IMR-90 (cell line): ENCODE measurements at regions not wholly inside any gene's neighbourhood (a gene's known extent, or its start where the extent isn't known, plus 50 kb on each side); places are given as distances from the start of the nearest gene placed in this dataset.

ENCODE experiments used
- ATAC-seq: fragments of 200-7000 bp; cut with Tn5 transposase; 2 replicates; pipeline ENCODE4 v1.9.1; 2020; ENCODE audit warnings: low read depth, mild to moderate bottlenecking, moderate library complexity
- BruUV-seq: library from RNA; stranded (reverse); fragments of 400-500 nt; replicated peaks from 2 replicates; lab custom pipeline; 2021; lab: Mats Ljungman, UMichigan
- CTCF ChIA-PET: fragments of 300-600 bp; formaldehyde crosslinking; extraction: SDS; loops from one replicate; lab custom pipeline; 2021; ENCODE audit warnings: antibody characterized with exemption; lab: Yijun Ruan, JAX
- POLR2A ChIA-PET: fragments of 300-600 bp; sonication (Branson Sonifier 250); formaldehyde crosslinking; loops from one replicate; lab custom pipeline; 2022; ENCODE audit warnings: antibody characterized with exemption; ENCODE audit not compliant: unreplicated experiment; lab: Charles Lee
- DNase-seq: peaks from one replicate; pipeline ENCODE4 v3.0.0; 2013
- H2AFZ ChIP-seq: replicated peaks from 2 replicates; pipeline ENCODE3; 2013; ENCODE audit warnings: low read length, mild to moderate bottlenecking; ENCODE audit not compliant: poor library complexity
- H2AK5ac ChIP-seq: 2 replicates; pipeline ENCODE4 v1.6.1; 2013; ENCODE audit warnings: low read depth, low read length, inconsistent platforms
- H2AK9ac ChIP-seq: replicated peaks from 2 replicates; pipeline ENCODE3; 2013; ENCODE audit warnings: mild to moderate bottlenecking, low read depth, low read length, moderate library complexity; ENCODE audit not compliant: poor library complexity
- H2BK120ac ChIP-seq: 2 replicates; pipeline ENCODE4 v1.6.1; 2013; ENCODE audit warnings: low read depth, low read length, inconsistent platforms
- H2BK15ac ChIP-seq: 3 replicates; pipeline ENCODE4 v1.6.1; 2013; ENCODE audit warnings: low read depth, low read length, inconsistent platforms
- H2BK20ac ChIP-seq: 2 replicates; pipeline ENCODE4 v1.6.1; 2013; ENCODE audit warnings: low read depth, mild to moderate bottlenecking, inconsistent platforms, low read length, moderate library complexity
- H2BK5ac ChIP-seq: 2 replicates; pipeline ENCODE4 v1.6.1; 2013; ENCODE audit warnings: mild to moderate bottlenecking, low read depth, low read length, inconsistent platforms; ENCODE audit not compliant: poor library complexity, severe bottlenecking
- H3K14ac ChIP-seq: replicated peaks from 2 replicates; pipeline ENCODE4 v1.6.1; 2013; ENCODE audit warnings: low read depth, low read length, inconsistent platforms
- H3K18ac ChIP-seq: 2 replicates; pipeline ENCODE4 v1.6.1; 2013; ENCODE audit warnings: low read depth, low read length, control low read depth
- H3K23ac ChIP-seq: 2 replicates; pipeline ENCODE4 v1.6.1; 2013; ENCODE audit warnings: low read depth, low read length, inconsistent platforms
- H3K27ac ChIP-seq: 2 replicates; pipeline ENCODE4 v1.5.1; 2013; ENCODE audit warnings: mild to moderate bottlenecking, control low read depth, low read length; ENCODE audit not compliant: insufficient read depth
- H3K27me3 ChIP-seq: 2 replicates; pipeline ENCODE4 v1.6.1; 2013; ENCODE audit warnings: low read length; ENCODE audit not compliant: control insufficient read depth, insufficient read depth
- H3K36me3 ChIP-seq: 2 replicates; pipeline ENCODE4 v1.6.1; 2013; ENCODE audit warnings: low read length, mixed read lengths; ENCODE audit not compliant: control insufficient read depth, insufficient read depth
- H3K4ac ChIP-seq: 2 replicates; pipeline ENCODE4 v1.6.1; 2013; ENCODE audit warnings: low read depth, low read length, inconsistent platforms
- H3K4me1 ChIP-seq: 2 replicates; pipeline ENCODE4 v1.6.1; 2013; ENCODE audit warnings: low read length, mixed read lengths; ENCODE audit not compliant: control insufficient read depth, insufficient read depth
- H3K4me2 ChIP-seq: 2 replicates; pipeline ENCODE4 v1.6.1; 2013; ENCODE audit warnings: low read depth, mild to moderate bottlenecking, control low read depth, low read length, moderate library complexity
- H3K4me3 ChIP-seq: 2 replicates; pipeline ENCODE4 v1.5.1; 2013; ENCODE audit warnings: low read depth, mild to moderate bottlenecking, control low read depth, low read length, moderate library complexity; ENCODE audit not compliant: insufficient read depth
- H3K56ac ChIP-seq: 2 replicates; pipeline ENCODE4 v1.6.1; 2013; ENCODE audit warnings: low read length, inconsistent platforms; ENCODE audit not compliant: insufficient read depth; ENCODE audit errors: extremely low read depth
- H3K79me1 ChIP-seq, 2 experiments: 2 replicates each; pipeline ENCODE4 v1.6.1; 2013; ENCODE audit warnings: low read length in 2 of 2, inconsistent platforms in 1 of 2, low read depth in 1 of 2
- H3K9ac ChIP-seq: 2 replicates; pipeline ENCODE4 v1.6.1; 2013; ENCODE audit warnings: low read depth, low read length, control low read depth
- H3K9me1 ChIP-seq: 2 replicates; pipeline ENCODE4 v1.6.1; 2013; ENCODE audit warnings: low read length, inconsistent platforms; ENCODE audit not compliant: insufficient read depth
- H3K9me3 ChIP-seq: 2 replicates; pipeline ENCODE4 v1.6.1; 2013; ENCODE audit warnings: low read length; ENCODE audit not compliant: control insufficient read depth, insufficient read depth
- H4K20me1 ChIP-seq: 2 replicates; pipeline ENCODE4 v1.6.1; 2013; ENCODE audit warnings: low read length, inconsistent platforms; ENCODE audit not compliant: insufficient read depth
- H4K5ac ChIP-seq: 2 replicates; pipeline ENCODE4 v1.6.1; 2013; ENCODE audit warnings: mild to moderate bottlenecking, low read depth, low read length, control low read depth
- H4K8ac ChIP-seq, 2 experiments: 2 replicates each; pipeline ENCODE4 v1.6.1; 2013; ENCODE audit warnings: low read depth in 2 of 2, low read length in 2 of 2, control low read depth in 1 of 2, inconsistent platforms in 1 of 2
- H4K91ac ChIP-seq: 2 replicates; pipeline ENCODE4 v1.6.1; 2013; ENCODE audit warnings: low read depth, low read length, inconsistent platforms; ENCODE audit not compliant: insufficient read depth
- FOS ChIP-seq: fragments of 150-350 bp; IDR thresholded peaks from 2 replicates; pipeline ENCODE4 v1.6.1; 2016; ENCODE audit warnings: low read depth, low read length
- MAFK ChIP-seq: IDR thresholded peaks from 2 replicates; pipeline ENCODE4 v1.6.1; 2012; ENCODE audit warnings: low read depth, low read length, improper control_type of control experiment
- MAZ ChIP-seq: IDR thresholded peaks from 2 replicates; pipeline ENCODE4 v1.6.1; 2012; ENCODE audit warnings: low read depth, mild to moderate bottlenecking, low read length, improper control_type of control experiment, moderate library complexity, borderline replicate concordance
- MXI1 ChIP-seq: IDR thresholded peaks from 2 replicates; pipeline ENCODE4 v1.6.1; 2012; ENCODE audit warnings: low read depth, mild to moderate bottlenecking, low read length, moderate library complexity, borderline replicate concordance
- WGBS, 2 experiments: methylation state at CpG; one replicate each; pipeline versions ENCODE4 v1.1.5 to v1.1.7; 2013; ENCODE audit warnings: missing lambda C conversion rate in 2 of 2; ENCODE audit not compliant: insufficient read length in 1 of 2; ENCODE audit errors: extremely low coverage in 2 of 2; 5-methylcytosine and 5-hydroxymethylcytosine counted together
- dilution Hi-C: fragments of 300-500 bp; cut with HindIII; formaldehyde crosslinking; loops from one replicate; pipeline ENCODE4 v1.14.3; 2018; ENCODE audit warnings: low sequenced_read_pairs; ENCODE audit not compliant: unreplicated experiment
- in situ Hi-C: fragments of 300-500 bp; cut with MboI; formaldehyde crosslinking; loops from 3 replicates; pipeline ENCODE4 v1.14.3; 2019; ENCODE audit warnings: low sequenced_read_pairs, inconsistent platforms, mixed read lengths
- intact Hi-C: fragments of 100-400 bp; cut with micrococcal nuclease; formaldehyde crosslinking; loops from 2 replicates; pipeline ENCODE4 v1.10.0; 2022
- TF ChIP-seq, protein P1 (sequence below): fragments of 150-350 bp; IDR thresholded peaks from 2 replicates; pipeline ENCODE4 v1.6.1; 2017; ENCODE audit warnings: mild to moderate bottlenecking, antibody characterized with exemption, low read length, low read depth

DNA sequence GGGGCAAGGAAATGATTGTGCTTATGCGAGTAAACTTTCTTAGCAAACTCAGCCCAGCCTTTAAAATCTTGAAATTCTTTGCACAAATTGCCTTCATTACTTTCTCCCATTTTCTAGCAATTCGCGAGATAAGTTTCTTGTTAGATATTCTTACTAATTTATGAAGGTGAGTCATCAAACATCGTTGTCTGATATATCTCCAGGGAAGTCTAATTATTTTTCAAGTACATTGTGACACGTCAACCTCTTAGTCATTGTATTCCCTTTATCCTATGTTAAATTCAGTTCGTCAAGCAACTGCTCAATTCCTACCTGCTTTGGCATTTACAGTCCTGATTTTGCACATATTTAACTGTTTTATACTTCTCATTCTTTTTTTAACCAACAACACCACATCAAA lies 854.5 kb upstream of the CRIM1 start:
- intact Hi-C loops, result no loop called here
- Histone ChIP-seq H4K20me1 (no peaks in the 10 kb centered on the region), H4K5ac (no peak overlapping the region), H3K9ac (no peak overlapping the region), H2AK5ac (no peak overlapping the region), H2BK5ac (no peak overlapping the region), H3K4me3 (no peak overlapping the region), H3K27me3 (no peaks in the 10 kb centered on the region), H3K23ac (no peak overlapping the region), H3K36me3 (no peaks in the 10 kb centered on the region), H4K91ac (no peak overlapping the region), H3K18ac (no peak overlapping the region), H3K56ac (no peak overlapping the region), H2BK15ac (no peak overlapping the region), H3K9me3 (no peaks in the 10 kb centered on the region; the same call in 1 of the 2 replicates), H3K79me1 (no peaks in the 10 kb centered on the region), H2AFZ (no peak overlapping the region), H2AK9ac (no peak overlapping the region), H2BK20ac (no peak overlapping the region), H3K14ac (no peak overlapping the region), H3K4me2 (no peak overlapping the region), H3K4ac (no peak overlapping the region), H3K27ac (no peak overlapping the region), H3K9me1 (no peaks in the 10 kb centered on the region), H2BK120ac (no peak overlapping the region), H4K8ac (no peak overlapping the region), H3K4me1 (no peaks in the 10 kb centered on the region)
- ATAC-seq (no peak), DNase-seq (no peak)
- in situ Hi-C loops, result no loop called here
- ChIA-PET POLR2A (no interaction called here), CTCF (no interaction called here)
- BruUV-seq, result no TSS peak
- dilution Hi-C loops, result no loop called here
- WGBS, 2 experiments, result 70% methylated on average over 2 of the region's 6 CpGs; no CpG with 5 or more reads in 1 of the 2 experiments
- TF ChIP-seq MAZ, result no peak
- TF ChIP-seq MAFK, result no peak
- TF ChIP-seq, protein P1, sequence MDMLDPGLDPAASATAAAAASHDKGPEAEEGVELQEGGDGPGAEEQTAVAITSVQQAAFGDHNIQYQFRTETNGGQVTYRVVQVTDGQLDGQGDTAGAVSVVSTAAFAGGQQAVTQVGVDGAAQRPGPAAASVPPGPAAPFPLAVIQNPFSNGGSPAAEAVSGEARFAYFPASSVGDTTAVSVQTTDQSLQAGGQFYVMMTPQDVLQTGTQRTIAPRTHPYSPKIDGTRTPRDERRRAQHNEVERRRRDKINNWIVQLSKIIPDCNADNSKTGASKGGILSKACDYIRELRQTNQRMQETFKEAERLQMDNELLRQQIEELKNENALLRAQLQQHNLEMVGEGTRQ, result no peak
- no peak for TF ChIP-seq MXI1
- TF ChIP-seq FOS, result no peak
